ENCODE measurements at regions not wholly inside any gene's neighbourhood (a gene's known extent, or its start where the extent isn't known, plus 50 kb on each side); places are given as distances from the start of the nearest gene placed in this dataset.

DNA sequence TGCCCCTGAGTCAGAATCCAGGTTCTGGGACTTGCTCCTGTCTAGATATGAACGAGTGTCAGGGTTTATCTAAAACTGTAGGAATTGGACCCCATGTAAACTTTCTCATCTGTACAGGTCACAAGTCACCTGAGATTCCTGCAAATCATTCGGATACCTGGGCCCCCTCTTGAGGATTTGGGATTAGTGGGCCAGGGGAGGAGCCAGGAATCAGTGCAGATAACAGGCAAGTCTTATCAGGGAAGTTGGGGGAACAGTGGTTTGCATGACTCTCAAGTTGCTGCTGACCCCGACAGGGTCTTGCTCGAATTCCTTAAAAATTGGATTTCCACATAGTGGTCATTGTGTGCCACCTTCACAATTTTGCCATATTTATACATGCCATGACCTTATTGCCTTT lies 188.4 kb upstream of the LYZL1 start:
- TF ChIP-seq, protein P1, sequence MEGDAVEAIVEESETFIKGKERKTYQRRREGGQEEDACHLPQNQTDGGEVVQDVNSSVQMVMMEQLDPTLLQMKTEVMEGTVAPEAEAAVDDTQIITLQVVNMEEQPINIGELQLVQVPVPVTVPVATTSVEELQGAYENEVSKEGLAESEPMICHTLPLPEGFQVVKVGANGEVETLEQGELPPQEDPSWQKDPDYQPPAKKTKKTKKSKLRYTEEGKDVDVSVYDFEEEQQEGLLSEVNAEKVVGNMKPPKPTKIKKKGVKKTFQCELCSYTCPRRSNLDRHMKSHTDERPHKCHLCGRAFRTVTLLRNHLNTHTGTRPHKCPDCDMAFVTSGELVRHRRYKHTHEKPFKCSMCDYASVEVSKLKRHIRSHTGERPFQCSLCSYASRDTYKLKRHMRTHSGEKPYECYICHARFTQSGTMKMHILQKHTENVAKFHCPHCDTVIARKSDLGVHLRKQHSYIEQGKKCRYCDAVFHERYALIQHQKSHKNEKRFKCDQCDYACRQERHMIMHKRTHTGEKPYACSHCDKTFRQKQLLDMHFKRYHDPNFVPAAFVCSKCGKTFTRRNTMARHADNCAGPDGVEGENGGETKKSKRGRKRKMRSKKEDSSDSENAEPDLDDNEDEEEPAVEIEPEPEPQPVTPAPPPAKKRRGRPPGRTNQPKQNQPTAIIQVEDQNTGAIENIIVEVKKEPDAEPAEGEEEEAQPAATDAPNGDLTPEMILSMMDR (IDR thresholded peaks at IDR 0.05): no peak
- TF ChIP-seq EP300 (IDR thresholded peaks at IDR 0.05) (no peak), POLR2A (IDR thresholded peaks at IDR 0.05) (no peak)

Measured in tibial nerve (tissue), 4 donors.